ENCODE measurements at regions not wholly inside any gene's neighbourhood (a gene's known extent, or its start where the extent isn't known, plus 50 kb on each side); places are given as distances from the start of the nearest gene placed in this dataset.

- no peak for TF ChIP-seq ZNF274 (IDR thresholded peaks at IDR 0.05; ENCODE audit: low read depth, low read length)
- no peak for TF ChIP-seq YY1 (IDR thresholded peaks at IDR 0.05; ENCODE audit: insufficient read depth, insufficient read length)
Measured at GRCh38 chr2:8592736-8593135, 89.1 kb upstream of the ID2 start.

Data from NT2/D1 (cell line).